ENCODE measurements at regions not wholly inside any gene's neighbourhood (a gene's known extent, or its start where the extent isn't known, plus 50 kb on each side); places are given as distances from the start of the nearest gene placed in this dataset.
"Not testable (repeated sequence)": the region's sequence is repeated elsewhere in the genome, so short reads cannot be mapped to it uniquely, and the experiment has no call there.

DNA sequence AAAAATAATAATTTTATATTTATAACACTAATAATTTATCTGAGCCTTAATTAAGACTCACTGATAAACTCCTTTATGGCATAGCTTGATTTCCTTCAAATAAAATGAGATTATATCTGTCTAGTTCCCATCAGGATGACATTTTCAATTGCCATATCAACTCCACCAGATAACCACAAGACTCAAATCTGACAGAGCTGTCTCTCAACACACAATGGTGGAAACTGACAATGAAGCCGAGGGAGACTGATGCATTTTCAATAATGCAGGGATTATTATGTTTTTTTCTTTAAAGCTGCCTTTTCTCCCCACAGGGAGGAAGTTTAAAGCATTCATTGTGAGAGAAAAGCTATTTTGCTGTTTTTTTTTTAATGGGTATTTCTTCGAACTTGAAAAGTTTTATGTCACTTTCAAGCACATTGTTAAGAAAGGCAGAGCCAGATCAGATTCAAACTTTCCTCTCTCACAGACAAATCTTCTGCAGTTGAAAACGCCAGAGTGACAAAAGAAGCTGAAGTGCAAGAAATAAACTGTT lies 1326.9 kb upstream of the MIR17HG start:
- ATAC-seq (no peak), DNase-seq (ENCODE audit: low spot score) (no peak)
- intact Hi-C loops (cut with DNase I), result no loop called here

GRCh38 chr13:90027409-90027808 lies 1320.1 kb upstream of the MIR17HG start:
- DNase-seq (ENCODE audit: low spot score) (no peak), ATAC-seq (no peak)
- intact Hi-C loops (cut with DNase I), result no loop called here

DNA sequence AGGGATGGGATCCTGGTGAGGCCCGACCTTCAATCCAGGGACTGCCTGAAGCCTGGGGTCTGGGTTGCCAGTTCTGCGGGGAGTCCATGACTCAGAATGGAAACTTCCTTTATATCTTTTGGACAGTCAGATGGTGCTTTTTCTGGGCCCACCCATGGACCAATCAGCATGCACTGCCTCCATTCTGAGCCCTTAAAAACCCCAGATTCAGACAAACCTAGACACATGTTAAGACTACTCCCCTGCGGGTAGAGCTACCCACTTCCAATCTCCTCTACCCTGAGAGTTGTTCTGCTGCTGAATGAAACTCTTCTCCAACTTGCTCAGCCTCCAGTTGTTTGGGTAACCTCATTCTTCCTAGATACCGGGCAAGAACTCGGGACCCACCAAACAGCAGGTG lies 1315.2 kb upstream of the MIR17HG start:
- DNase-seq (ENCODE audit: low spot score) (no peak), ATAC-seq (no peak)
- intact Hi-C loops (cut with DNase I), result no loop called here

- intact Hi-C loops (cut with DNase I), result no loop called here
- peak; percentile 22 for ATAC-seq
- DNase-seq (ENCODE audit: low spot score), result no peak
Observed at GRCh38 chr13:90032841-90033493, 1314.5 kb upstream of the MIR17HG start.

GRCh38 chr13:90039516-90039915 lies 1308.0 kb upstream of the MIR17HG start:
- DNase-seq (ENCODE audit: low spot score) (no peak), ATAC-seq (no peak)
- intact Hi-C loops (cut with DNase I), result no loop called here

DNA sequence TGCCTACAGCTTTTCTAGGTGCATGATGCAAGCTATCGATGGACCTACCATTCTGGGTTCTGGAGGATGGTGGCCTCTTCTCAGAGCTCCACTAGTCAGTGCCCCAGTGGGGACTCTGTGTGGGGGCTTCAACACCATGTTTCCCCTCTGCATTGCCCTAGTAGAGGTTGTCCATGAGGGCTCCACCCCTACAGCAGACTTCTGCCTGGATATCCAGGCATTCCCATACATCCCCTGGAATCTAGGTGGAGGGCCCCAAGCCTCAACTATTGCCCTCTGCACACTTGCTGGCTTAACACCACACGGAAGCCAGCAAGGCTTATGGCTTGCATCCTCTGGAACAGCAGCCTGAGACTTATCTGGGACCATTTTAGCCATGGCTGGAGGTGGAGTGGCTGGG lies 1299.9 kb upstream of the MIR17HG start:
- intact Hi-C loops (cut with DNase I), result no loop called here
- no peak for ATAC-seq
- no peak for DNase-seq (ENCODE audit: low spot score)

DNA sequence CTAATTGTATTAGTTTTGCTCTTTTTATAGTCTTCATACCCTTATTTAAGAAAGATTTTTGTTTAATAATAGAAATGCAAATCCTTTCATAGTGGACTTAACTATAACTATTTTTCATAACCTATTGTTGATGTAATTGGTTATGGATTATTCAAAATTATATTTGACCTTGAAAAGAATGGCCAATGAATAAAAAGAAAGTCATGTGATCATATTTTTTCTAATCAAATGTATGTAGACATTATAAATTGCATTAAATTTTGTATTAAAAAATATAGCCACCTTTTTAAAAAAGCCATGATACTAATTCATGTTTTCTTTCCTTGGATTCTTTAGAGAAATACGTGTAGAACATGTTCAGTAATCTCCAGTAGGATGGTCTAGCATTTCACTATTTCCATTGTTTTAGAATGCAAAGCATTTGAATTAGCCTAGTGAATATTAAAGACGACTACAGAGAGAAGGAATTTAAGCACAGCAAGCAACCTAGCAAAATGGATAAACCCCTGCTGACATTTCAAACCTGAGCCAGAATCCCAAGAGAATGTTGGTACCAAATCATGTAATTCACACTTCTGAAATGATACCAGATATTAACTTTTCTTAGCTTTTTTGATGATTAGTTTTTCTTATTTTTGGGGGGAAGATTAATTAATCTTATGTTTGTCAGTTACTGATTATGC lies 1297.4 kb upstream of the MIR17HG start:
- ATAC-seq, result no peak
- DNase-seq (ENCODE audit: low spot score), result no peak
- intact Hi-C loops (cut with DNase I), result no loop called here

GRCh38 chr13:90055121-90055520 lies 1292.4 kb upstream of the MIR17HG start:
- ATAC-seq (no peak), DNase-seq (ENCODE audit: low spot score) (no peak)
- intact Hi-C loops (cut with DNase I), result no loop called here

GRCh38 chr13:90055760-90056159 lies 1291.7 kb upstream of the MIR17HG start:
- intact Hi-C loops (cut with DNase I), result no loop called here
- ATAC-seq (no peak), DNase-seq (ENCODE audit: low spot score) (no peak)

GRCh38 chr13:90064226-90064625 lies 1283.3 kb upstream of the MIR17HG start:
- DNase-seq (ENCODE audit: low spot score); intact Hi-C loops (cut with DNase I); ATAC-seq: not testable (repeated sequence)

GRCh38 chr13:90068658-90069057 lies 1278.8 kb upstream of the MIR17HG start:
- intact Hi-C loops (cut with DNase I), result no loop called here
- DNase-seq (ENCODE audit: low spot score), result no peak
- no peak for ATAC-seq

DNA sequence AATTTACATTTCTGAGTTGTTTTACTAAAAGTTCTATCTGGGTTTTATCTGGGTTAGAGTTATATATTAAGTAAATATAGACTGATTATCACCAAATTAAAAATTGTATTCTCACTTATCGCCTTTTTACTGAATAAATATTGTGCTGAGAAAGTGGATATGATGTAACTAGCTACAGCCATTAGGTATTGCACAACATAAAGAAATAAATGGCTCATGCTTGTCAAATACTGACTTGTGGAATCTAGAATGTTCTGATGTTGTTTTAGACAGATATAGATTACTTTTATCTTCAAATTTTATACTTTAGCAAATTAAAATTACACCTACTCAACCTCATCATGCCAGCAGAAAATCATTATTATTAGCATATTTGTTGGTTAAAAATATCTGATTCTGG lies 1277.1 kb upstream of the MIR17HG start:
- DNase-seq (ENCODE audit: low spot score) (no peak), ATAC-seq (no peak)
- intact Hi-C loops (cut with DNase I), result no loop called here

GRCh38 chr13:90070837-90071525 lies 1276.5 kb upstream of the MIR17HG start:
- intact Hi-C loops (cut with DNase I), result no loop called here
- DNase-seq (ENCODE audit: low spot score) (no peak), ATAC-seq (no peak)

DNA sequence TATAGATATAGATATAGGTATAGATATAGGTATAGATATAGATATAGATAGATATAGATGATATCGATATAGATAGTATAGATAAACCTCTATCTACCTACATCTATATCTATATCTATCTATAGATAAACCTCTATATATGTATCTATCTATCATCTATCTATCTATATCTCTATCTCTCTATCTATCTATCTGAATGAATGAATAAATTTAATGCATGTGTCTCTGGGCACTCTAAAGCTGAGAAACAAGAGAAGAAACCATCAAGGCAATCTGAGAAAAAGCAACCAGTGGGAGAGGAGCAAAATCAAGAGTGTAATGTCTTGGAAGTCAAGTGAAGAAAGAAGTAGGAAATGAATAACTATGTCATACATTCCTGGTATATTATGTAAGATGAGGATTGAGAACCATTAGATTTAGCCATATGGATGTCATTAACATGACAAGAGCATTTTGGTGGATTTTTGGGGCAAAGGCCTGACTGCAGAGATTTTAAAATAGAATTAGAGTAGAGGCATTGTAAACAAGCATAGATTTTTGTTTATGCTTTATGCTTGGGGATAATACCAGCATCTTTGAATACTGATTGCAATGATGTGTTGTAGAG lies 1262.7 kb upstream of the MIR17HG start:
- ATAC-seq (no peak), DNase-seq (ENCODE audit: low spot score) (no peak)
- intact Hi-C loops (cut with DNase I), result no loop called here

DNA sequence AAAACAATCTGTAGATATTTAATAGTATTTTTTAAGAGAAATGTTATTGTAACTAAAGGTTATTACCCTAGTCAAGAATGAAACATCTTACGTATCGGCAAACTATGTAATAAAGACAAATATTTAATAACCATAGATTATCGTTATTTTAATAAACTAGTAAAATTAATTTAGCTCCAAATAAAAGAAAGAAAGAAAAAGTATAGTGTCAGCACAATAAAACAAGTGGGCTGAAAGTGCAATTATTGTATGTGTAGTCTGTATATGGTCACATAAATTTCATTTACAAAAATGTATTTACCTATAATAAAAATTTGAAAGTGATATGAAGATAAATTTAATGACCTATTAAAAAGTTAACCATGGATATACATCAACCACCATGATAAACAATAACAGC lies 1258.4 kb upstream of the MIR17HG start:
- ATAC-seq, result no peak
- intact Hi-C loops (cut with DNase I), result no loop called here
- no peak for DNase-seq (ENCODE audit: low spot score)

DNA sequence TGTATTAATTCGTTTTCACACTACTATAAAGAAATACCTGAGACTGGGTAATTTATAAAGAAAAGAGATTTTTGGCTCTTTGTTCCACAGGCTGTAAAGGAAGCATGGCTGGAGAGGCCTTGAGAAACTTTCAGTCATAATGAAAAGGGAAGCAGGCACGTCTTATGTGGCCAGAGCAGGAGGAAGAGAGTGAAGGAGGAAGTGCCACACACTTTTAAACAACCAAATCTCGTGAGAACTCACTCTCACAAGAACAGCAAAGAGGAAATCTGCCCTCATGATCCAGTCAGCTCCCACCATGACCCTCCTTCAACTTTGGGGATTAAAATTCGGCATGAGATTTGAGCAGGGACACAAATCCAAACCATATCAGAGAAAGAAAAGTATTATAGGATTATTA lies 1255.9 kb upstream of the MIR17HG start:
- intact Hi-C loops (cut with DNase I), result no loop called here
- no peak for ATAC-seq
- DNase-seq (ENCODE audit: low spot score), result no peak

GRCh38 chr13:90094357-90094756 lies 1253.1 kb upstream of the MIR17HG start:
- DNase-seq (ENCODE audit: low spot score) (no peak), ATAC-seq (no peak)
- intact Hi-C loops (cut with DNase I), result no loop called here

DNA sequence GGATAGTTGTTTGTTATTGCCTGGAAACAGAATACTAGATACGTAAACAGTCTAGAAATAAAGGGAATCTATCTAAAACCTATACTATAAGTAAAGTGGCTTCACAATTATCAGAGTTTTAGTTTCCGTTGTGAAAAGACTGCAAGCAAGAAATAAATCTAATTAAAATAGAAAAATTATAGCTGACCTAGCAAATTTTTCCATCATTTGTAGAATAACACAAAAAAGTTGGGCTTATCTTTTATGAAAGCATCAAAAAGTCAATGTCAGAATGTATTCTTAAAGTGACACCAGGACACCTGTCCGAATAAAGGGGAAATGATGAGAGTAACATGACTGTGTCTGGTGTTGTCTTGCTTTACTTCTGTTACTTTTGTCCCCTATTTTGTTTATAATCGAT lies 1248.9 kb upstream of the MIR17HG start:
- DNase-seq (ENCODE audit: low spot score), result no peak
- intact Hi-C loops (cut with DNase I), result no loop called here
- no peak for ATAC-seq

DNA sequence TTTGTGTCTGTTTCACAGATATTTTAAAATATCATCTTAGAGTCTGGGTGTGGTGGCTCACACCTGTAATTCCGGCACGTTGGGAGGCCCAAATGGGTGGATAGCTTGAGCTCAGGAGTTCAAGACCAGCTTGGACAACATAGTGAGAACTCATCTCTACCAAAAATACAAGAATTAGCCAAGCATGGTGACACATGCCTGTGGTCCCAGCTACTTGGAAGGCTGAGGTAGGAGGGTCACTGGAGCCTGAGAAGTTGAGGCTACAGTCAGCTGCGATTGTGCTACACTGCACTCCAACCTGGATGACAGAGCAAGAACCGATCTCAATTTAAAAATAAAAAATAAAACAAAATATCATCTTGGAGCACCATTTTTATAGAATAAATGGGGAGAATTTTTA lies 1247.6 kb upstream of the MIR17HG start:
- ATAC-seq (no peak), DNase-seq (ENCODE audit: low spot score) (no peak)
- intact Hi-C loops (cut with DNase I), result no loop called here

All from sciatic nerve (tissue), 2 donors.